NT2/D1 (cell line): ENCODE measurements at regions not wholly inside any gene's neighbourhood (a gene's known extent, or its start where the extent isn't known, plus 50 kb on each side); places are given as distances from the start of the nearest gene placed in this dataset.

Experiments used
- DNase-seq: peaks from one replicate; pipeline ENCODE4 v3.0.0-alpha.2; 2011; ENCODE audit warnings: low read depth, low spot score
- H3K27me3 ChIP-seq: 2 replicates; pipeline ENCODE4 v1.6.0; 2011; ENCODE audit warnings: mild to moderate bottlenecking; ENCODE audit not compliant: insufficient read length, insufficient read depth
- H3K36me3 ChIP-seq: 2 replicates; pipeline ENCODE4 v1.6.1; 2011; ENCODE audit warnings: mild to moderate bottlenecking, low read length, mixed read lengths; ENCODE audit not compliant: insufficient read depth, insufficient read length
- H3K4me1 ChIP-seq: 2 replicates; pipeline ENCODE4 v1.5.1; 2011; ENCODE audit not compliant: insufficient read depth, insufficient read length
- H3K4me3 ChIP-seq: 2 replicates; pipeline ENCODE4 v1.5.1; 2011; ENCODE audit warnings: low read depth; ENCODE audit not compliant: insufficient read length
- H3K9ac ChIP-seq: 2 replicates; pipeline ENCODE4 v1.6.0; 2011; ENCODE audit warnings: low read depth; ENCODE audit not compliant: insufficient read length
- H3K9me3 ChIP-seq: 2 replicates; pipeline ENCODE4 v1.5.1; 2011; ENCODE audit warnings: mild to moderate bottlenecking, low read length; ENCODE audit not compliant: insufficient read depth
- SUZ12 ChIP-seq: IDR thresholded peaks from 2 replicates; pipeline ENCODE4 v1.6.1; 2011; ENCODE audit not compliant: insufficient read length, insufficient read depth; ENCODE audit errors: extremely low read depth
- YY1 ChIP-seq: IDR thresholded peaks from 2 replicates; pipeline ENCODE4 v1.6.1; 2011; ENCODE audit not compliant: insufficient read length, insufficient read depth
- ZNF274 ChIP-seq: IDR thresholded peaks from 2 replicates; pipeline ENCODE4 v1.6.1; 2011; ENCODE audit warnings: mild to moderate bottlenecking, low read depth, low read length

DNA sequence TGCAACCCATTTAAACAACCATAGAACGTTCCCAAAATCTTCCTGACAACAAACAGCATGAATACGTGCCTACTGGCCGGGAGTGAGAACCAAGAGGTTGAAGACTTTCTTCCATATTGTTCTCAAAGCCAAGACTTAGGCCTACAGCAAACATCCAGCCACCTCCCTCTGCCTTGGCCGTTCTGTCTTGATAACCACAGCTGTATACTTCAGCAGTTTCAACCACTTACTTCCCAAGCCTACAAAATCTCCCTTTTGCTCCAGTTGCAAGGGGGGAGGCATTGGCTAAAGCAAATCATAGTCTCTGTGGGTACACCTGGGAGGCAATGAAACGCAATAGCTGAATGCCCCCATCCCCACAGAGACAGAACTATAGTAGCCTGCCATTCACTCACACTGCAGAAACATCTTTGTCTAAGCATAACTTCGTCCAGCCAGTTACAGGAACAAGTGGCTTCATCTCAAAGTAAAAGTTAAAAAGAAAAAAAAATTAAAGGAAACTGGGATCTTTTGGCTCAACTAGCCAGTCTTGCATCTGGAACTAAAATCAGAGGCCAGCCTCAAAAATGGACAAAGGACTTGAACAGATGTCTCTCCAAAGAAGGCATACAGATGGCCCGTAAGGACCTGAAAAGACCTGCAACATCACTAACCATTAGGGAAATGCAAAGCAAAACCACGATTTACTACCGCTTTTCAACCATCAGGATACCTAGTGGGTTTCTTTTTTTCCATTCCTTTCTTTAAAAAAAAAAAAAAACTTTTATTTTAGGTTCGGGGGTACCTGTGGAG is 186.0 kb downstream of the PSMG1 start:
- Histone ChIP-seq H3K27me3 (no peaks in the 10 kb centered on the region), H3K9me3 (no peaks in the 10 kb centered on the region), H3K4me1 (peaks cover under 1% of the 10 kb centered on the region), H3K36me3 (no peaks in the 10 kb centered on the region), H3K9ac (no peak overlapping the region), H3K4me3 (no peak overlapping the region)
- no peak for TF ChIP-seq SUZ12
- no peak for TF ChIP-seq ZNF274
- TF ChIP-seq YY1 = no peak
- DNase-seq = no peak

DNA sequence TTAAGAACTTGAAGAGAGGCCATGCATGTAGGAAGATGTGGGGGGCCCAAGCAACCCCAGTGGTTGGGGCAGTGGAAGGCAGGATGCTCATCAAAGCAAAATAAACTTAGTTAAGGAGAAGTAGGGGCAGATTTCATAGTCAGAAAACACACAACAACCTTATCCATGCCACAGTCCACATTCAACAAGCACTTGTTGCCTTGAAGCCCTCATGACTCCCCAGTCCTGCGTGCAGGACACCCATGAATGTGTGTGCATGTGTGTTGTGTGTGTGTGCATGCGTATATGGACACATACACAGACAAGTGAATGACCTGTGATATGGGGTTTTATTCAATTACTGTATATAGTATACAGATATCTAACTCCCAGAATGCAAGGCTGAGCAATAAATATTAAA is 186.9 kb downstream of the PSMG1 start:
- no peak overlapping the region for H3K9ac ChIP-seq
- H3K4me1 ChIP-seq = peaks cover 7% of the 10 kb centered on the region
- peaks cover 8% of the 10 kb centered on the region for H3K27me3 ChIP-seq
- no peak for DNase-seq
- no peak overlapping the region for H3K4me3 ChIP-seq
- TF ChIP-seq SUZ12 (no peak), ZNF274 (no peak), YY1 (no peak)
- H3K9me3 ChIP-seq = no peaks in the 10 kb centered on the region
- H3K36me3 ChIP-seq = no peaks in the 10 kb centered on the region

DNA sequence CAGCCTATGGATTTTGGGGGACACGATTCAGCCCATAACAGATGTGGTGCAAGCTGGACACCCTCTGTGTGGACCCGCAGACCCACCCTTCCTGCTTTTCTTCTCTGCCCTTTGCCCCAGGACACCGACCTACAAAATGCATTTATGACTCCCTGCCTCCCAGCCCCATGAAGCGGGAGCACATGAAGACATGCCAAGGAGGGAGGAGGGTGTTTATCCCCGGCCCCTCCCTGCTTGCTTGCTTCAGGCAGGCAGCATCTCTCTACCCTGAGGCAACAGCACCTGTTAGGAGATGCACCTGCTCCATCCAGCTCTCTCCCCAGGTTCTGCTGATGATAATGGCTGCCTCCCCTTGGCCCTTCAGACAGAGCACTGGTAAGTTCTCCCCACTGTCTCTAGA is 187.5 kb downstream of the PSMG1 start:
- Histone ChIP-seq H3K27me3 (peaks cover 8% of the 10 kb centered on the region), H3K9me3 (no peaks in the 10 kb centered on the region), H3K9ac (no peak overlapping the region), H3K36me3 (no peaks in the 10 kb centered on the region), H3K4me3 (no peak overlapping the region), H3K4me1 (peaks cover 8% of the 10 kb centered on the region)
- no peak for TF ChIP-seq ZNF274
- no peak for DNase-seq

- peaks cover 12% of the 10 kb centered on the region for H3K27me3 ChIP-seq
- H3K9ac ChIP-seq = no peak overlapping the region
- TF ChIP-seq ZNF274 = no peak
- TF ChIP-seq YY1 = no peak
- no peak for TF ChIP-seq SUZ12
- no peaks in the 10 kb centered on the region for H3K36me3 ChIP-seq
- no peaks in the 10 kb centered on the region for H3K9me3 ChIP-seq
- no peak for DNase-seq
- H3K4me3 ChIP-seq = no peak overlapping the region
- H3K4me1 ChIP-seq = peaks cover 12% of the 10 kb centered on the region
Measured at GRCh38 chr21:38995071-38995669, 188.1 kb downstream of the PSMG1 start.

DNA sequence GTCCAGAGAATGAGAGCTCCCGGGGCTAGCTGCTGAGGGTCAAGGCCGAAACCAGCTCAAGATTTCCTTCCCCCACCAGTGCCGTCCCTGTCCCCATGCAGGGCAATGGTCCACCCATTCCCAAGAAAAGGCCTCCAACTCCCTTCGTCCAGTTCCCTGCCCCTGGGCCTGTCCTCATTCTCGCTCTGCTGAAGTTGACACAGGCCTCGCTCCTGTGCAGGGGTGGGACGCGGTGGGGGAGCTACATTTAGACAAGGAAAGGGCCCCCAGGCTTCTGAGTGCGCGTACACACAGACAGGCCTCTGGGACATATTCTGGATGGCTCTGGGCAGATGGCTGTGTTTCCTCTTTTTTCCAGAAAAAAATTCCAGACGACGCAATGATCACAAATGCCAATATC is 188.3 kb downstream of the ETS2 start:
- H3K4me3 ChIP-seq = no peak overlapping the region
- TF ChIP-seq ZNF274 (no peak), YY1 (no peak)
- H3K27me3 ChIP-seq = peaks cover 23% of the 10 kb centered on the region
- no peak overlapping the region for H3K9ac ChIP-seq
- peaks cover 20% of the 10 kb centered on the region for H3K4me1 ChIP-seq
- no peak for DNase-seq
- no peaks in the 10 kb centered on the region for H3K36me3 ChIP-seq
- no peaks in the 10 kb centered on the region for H3K9me3 ChIP-seq

GRCh38 chr21:38993561-38993960 is 187.8 kb downstream of the ETS2 start:
- Histone ChIP-seq H3K4me1 (peaks cover 20% of the 10 kb centered on the region), H3K9me3 (no peaks in the 10 kb centered on the region), H3K9ac (no peak overlapping the region), H3K36me3 (no peaks in the 10 kb centered on the region), H3K27me3 (peaks cover 25% of the 10 kb centered on the region), H3K4me3 (no peak overlapping the region)
- no peak for DNase-seq
- TF ChIP-seq ZNF274 (no peak), YY1 (no peak), SUZ12 (no peak)

DNA sequence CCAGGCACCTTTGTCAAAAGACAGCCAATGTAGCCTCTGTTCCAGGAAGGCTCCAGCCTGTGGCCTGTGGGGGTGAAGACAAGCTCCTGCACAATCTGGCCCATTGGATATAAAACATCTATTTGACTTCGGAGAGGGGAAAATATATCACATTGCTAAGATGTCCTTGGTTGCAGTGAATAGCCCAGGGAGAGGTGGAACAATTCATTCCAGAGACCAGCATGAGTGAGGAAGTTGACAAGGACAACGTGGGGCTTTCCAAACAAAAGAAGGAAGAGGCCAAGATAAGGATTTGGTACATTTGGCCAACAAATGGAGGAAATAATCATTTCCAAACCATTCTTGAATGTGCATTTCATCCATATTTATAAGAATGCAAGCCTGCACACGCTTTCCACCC is 187.0 kb downstream of the ETS2 start:
- H3K4me1 ChIP-seq = peaks cover 20% of the 10 kb centered on the region

More for the DNA sequence above, 187.0 kb downstream of the ETS2 start:
- Histone ChIP-seq H3K9ac (no peak overlapping the region), H3K36me3 (no peaks in the 10 kb centered on the region), H3K9me3 (no peaks in the 10 kb centered on the region), H3K27me3 (peaks cover 25% of the 10 kb centered on the region), H3K4me3 (no peak overlapping the region)
- no peak for DNase-seq
- TF ChIP-seq YY1 = no peak
- TF ChIP-seq SUZ12 = no peak
- no peak for TF ChIP-seq ZNF274
